ENCODE measurements at regions not wholly inside any gene's neighbourhood (a gene's known extent, or its start where the extent isn't known, plus 50 kb on each side); places are given as distances from the start of the nearest gene placed in this dataset.

DNA sequence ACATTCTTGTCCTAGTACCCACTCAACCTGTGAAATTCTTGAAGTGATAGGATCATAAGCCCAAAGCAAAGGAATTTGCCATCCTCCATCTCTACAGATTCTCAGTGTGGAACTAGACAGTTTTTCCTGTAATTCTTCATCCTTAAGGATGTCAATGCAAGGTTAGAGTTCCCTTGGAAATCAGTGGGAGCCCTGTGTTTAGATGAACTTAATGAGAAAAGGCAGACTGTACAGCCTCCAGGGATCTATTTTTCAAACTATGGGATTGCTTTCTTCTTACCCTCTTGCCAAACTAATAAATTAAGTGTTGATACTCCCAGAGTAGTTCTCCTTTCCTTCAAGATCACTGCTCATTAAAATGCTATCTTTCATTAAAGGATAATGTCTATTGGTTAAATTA is 78.1 kb upstream of the OLFM3 start (continued):
- TF ChIP-seq, protein P1, sequence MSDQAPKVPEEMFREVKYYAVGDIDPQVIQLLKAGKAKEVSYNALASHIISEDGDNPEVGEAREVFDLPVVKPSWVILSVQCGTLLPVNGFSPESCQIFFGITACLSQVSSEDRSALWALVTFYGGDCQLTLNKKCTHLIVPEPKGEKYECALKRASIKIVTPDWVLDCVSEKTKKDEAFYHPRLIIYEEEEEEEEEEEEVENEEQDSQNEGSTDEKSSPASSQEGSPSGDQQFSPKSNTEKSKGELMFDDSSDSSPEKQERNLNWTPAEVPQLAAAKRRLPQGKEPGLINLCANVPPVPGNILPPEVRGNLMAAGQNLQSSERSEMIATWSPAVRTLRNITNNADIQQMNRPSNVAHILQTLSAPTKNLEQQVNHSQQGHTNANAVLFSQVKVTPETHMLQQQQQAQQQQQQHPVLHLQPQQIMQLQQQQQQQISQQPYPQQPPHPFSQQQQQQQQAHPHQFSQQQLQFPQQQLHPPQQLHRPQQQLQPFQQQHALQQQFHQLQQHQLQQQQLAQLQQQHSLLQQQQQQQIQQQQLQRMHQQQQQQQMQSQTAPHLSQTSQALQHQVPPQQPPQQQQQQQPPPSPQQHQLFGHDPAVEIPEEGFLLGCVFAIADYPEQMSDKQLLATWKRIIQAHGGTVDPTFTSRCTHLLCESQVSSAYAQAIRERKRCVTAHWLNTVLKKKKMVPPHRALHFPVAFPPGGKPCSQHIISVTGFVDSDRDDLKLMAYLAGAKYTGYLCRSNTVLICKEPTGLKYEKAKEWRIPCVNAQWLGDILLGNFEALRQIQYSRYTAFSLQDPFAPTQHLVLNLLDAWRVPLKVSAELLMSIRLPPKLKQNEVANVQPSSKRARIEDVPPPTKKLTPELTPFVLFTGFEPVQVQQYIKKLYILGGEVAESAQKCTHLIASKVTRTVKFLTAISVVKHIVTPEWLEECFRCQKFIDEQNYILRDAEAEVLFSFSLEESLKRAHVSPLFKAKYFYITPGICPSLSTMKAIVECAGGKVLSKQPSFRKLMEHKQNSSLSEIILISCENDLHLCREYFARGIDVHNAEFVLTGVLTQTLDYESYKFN (CRISPR knock-in tag; conservative IDR thresholded peaks at IDR 0.05) = no peak
- TF ChIP-seq SIX1 (CRISPR knock-in tag; IDR thresholded peaks at IDR 0.05; ENCODE audit: borderline replicate concordance) (no peak), IKZF4 (CRISPR knock-in tag; IDR thresholded peaks at IDR 0.05; ENCODE audit: borderline replicate concordance, low read depth, not compliant biosample characterization) (no peak), ATAD3A (CRISPR knock-in tag; IDR thresholded peaks at IDR 0.05) (no peak), ZNF543 (CRISPR knock-in tag; IDR thresholded peaks at IDR 0.05) (no peak), ZNF746 (CRISPR knock-in tag; IDR thresholded peaks at IDR 0.05) (no peak), MAFF (IDR thresholded peaks at IDR 0.05; ENCODE audit: low read depth, low read length) (no peak), TAF15 (IDR thresholded peaks at IDR 0.05; ENCODE audit: low read depth, low read length, poor library complexity, severe bottlenecking) (no peak), KDM6A (CRISPR knock-in tag; IDR thresholded peaks at IDR 0.05; ENCODE audit: low read depth) (no peak), ZSCAN21 (CRISPR knock-in tag; IDR thresholded peaks at IDR 0.05; ENCODE audit: borderline replicate concordance) (no peak), EHMT2 (IDR thresholded peaks at IDR 0.05; ENCODE audit: borderline replicate concordance, low read depth, low read length) (no peak)
- TF ChIP-seq, protein P2, sequence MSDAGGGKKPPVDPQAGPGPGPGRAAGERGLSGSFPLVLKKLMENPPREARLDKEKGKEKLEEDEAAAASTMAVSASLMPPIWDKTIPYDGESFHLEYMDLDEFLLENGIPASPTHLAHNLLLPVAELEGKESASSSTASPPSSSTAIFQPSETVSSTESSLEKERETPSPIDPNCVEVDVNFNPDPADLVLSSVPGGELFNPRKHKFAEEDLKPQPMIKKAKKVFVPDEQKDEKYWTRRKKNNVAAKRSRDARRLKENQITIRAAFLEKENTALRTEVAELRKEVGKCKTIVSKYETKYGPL (CRISPR knock-in tag; IDR thresholded peaks at IDR 0.05) = no peak
- TF ChIP-seq, protein P3, sequence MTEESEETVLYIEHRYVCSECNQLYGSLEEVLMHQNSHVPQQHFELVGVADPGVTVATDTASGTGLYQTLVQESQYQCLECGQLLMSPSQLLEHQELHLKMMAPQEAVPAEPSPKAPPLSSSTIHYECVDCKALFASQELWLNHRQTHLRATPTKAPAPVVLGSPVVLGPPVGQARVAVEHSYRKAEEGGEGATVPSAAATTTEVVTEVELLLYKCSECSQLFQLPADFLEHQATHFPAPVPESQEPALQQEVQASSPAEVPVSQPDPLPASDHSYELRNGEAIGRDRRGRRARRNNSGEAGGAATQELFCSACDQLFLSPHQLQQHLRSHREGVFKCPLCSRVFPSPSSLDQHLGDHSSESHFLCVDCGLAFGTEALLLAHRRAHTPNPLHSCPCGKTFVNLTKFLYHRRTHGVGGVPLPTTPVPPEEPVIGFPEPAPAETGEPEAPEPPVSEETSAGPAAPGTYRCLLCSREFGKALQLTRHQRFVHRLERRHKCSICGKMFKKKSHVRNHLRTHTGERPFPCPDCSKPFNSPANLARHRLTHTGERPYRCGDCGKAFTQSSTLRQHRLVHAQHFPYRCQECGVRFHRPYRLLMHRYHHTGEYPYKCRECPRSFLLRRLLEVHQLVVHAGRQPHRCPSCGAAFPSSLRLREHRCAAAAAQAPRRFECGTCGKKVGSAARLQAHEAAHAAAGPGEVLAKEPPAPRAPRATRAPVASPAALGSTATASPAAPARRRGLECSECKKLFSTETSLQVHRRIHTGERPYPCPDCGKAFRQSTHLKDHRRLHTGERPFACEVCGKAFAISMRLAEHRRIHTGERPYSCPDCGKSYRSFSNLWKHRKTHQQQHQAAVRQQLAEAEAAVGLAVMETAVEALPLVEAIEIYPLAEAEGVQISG (CRISPR knock-in tag; IDR thresholded peaks at IDR 0.05) = no peak
- TF ChIP-seq, protein P4, sequence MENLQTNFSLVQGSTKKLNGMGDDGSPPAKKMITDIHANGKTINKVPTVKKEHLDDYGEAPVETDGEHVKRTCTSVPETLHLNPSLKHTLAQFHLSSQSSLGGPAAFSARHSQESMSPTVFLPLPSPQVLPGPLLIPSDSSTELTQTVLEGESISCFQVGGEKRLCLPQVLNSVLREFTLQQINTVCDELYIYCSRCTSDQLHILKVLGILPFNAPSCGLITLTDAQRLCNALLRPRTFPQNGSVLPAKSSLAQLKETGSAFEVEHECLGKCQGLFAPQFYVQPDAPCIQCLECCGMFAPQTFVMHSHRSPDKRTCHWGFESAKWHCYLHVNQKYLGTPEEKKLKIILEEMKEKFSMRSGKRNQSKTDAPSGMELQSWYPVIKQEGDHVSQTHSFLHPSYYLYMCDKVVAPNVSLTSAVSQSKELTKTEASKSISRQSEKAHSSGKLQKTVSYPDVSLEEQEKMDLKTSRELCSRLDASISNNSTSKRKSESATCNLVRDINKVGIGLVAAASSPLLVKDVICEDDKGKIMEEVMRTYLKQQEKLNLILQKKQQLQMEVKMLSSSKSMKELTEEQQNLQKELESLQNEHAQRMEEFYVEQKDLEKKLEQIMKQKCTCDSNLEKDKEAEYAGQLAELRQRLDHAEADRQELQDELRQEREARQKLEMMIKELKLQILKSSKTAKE (CRISPR knock-in tag; IDR thresholded peaks at IDR 0.05; ENCODE audit: borderline replicate concordance) = no peak
- TF ChIP-seq, protein P5, sequence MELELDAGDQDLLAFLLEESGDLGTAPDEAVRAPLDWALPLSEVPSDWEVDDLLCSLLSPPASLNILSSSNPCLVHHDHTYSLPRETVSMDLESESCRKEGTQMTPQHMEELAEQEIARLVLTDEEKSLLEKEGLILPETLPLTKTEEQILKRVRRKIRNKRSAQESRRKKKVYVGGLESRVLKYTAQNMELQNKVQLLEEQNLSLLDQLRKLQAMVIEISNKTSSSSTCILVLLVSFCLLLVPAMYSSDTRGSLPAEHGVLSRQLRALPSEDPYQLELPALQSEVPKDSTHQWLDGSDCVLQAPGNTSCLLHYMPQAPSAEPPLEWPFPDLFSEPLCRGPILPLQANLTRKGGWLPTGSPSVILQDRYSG (CRISPR knock-in tag; IDR thresholded peaks at IDR 0.05) = no peak
- TF ChIP-seq, protein P6, sequence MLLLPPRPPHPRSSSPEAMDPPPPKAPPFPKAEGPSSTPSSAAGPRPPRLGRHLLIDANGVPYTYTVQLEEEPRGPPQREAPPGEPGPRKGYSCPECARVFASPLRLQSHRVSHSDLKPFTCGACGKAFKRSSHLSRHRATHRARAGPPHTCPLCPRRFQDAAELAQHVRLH (CRISPR knock-in tag; IDR thresholded peaks at IDR 0.05; ENCODE audit: borderline replicate concordance, low read depth) = no peak
- TF ChIP-seq, protein P7, sequence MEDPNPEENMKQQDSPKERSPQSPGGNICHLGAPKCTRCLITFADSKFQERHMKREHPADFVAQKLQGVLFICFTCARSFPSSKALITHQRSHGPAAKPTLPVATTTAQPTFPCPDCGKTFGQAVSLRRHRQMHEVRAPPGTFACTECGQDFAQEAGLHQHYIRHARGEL (CRISPR knock-in tag; IDR thresholded peaks at IDR 0.05) = no peak
- TF ChIP-seq, protein P8, sequence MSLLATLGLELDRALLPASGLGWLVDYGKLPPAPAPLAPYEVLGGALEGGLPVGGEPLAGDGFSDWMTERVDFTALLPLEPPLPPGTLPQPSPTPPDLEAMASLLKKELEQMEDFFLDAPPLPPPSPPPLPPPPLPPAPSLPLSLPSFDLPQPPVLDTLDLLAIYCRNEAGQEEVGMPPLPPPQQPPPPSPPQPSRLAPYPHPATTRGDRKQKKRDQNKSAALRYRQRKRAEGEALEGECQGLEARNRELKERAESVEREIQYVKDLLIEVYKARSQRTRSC (CRISPR knock-in tag; IDR thresholded peaks at IDR 0.05; ENCODE audit: low read depth) = no peak
